ENCODE measurements at regions not wholly inside any gene's neighbourhood (a gene's known extent, or its start where the extent isn't known, plus 50 kb on each side); places are given as distances from the start of the nearest gene placed in this dataset.

DNA sequence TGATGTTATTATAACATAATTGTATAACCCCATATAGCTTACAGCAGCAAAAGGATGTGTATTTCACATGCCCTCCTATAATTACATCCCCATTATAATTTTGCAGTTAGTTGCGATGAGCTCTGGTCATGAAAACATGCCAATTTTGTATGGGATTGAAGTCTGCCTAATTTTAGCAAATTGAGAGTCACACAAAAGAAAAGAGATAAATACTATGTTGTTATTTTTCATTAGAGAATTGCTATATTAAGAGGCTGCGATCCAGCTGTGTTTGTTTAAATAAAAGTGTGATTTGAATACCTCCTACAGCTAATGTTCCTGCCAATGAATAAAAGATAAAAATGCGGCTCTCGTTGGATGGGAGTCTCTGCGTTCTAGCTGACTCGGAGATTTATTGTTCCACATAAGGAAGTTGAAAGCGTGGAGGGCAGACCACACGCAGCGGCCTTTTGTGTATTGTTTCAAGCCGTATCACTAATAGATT, 461.0 kb upstream of the NFIA start:
- Histone ChIP-seq H4K20me1 (ENCODE audit: control insufficient read depth, insufficient read depth, low read depth, low read length) (no peaks in the 10 kb centered on the region), H3K27ac (ENCODE audit: low read depth, low read length) (no peak overlapping the region), H3K36me3 (ENCODE audit: control insufficient read depth, low read length) (no peaks in the 10 kb centered on the region), H3K4me2 (ENCODE audit: low read length) (no peak overlapping the region), H3K9me3 (ENCODE audit: control insufficient read depth, insufficient read depth, low read length) (no peaks in the 10 kb centered on the region), H3K79me2 (ENCODE audit: control insufficient read depth, low read length) (no peaks in the 10 kb centered on the region), H3K4me1 (ENCODE audit: control insufficient read depth, low read length) (no peaks in the 10 kb centered on the region), H3K27me3 (ENCODE audit: control insufficient read depth, low read length) (peaks cover 4% of the 10 kb centered on the region), H3F3A (ENCODE audit: control insufficient read depth, insufficient read depth) (no peaks in the 10 kb centered on the region), H3K4me3 (ENCODE audit: low read length) (no peak overlapping the region), H3K9me2 (replicated peaks; ENCODE audit: control insufficient read depth, low read length) (no peaks in the 10 kb centered on the region)
- TF ChIP-seq CTCF (IDR thresholded peaks at IDR 0.05; ENCODE audit: low read depth, low read length, poor library complexity, severe bottlenecking) (no peak), EZH2phosphoT487 (IDR thresholded peaks at IDR 0.05; ENCODE audit: borderline replicate concordance, low read length) (no peak)

- Histone ChIP-seq H3K9me3 (ENCODE audit: control insufficient read depth, insufficient read depth, low read length) (no peaks in the 10 kb centered on the region), H3K9me2 (replicated peaks; ENCODE audit: control insufficient read depth, low read length) (no peaks in the 10 kb centered on the region), H3K27me3 (ENCODE audit: control insufficient read depth, low read length) (peaks cover 4% of the 10 kb centered on the region), H3K27ac (ENCODE audit: low read depth, low read length) (no peak overlapping the region), H4K20me1 (ENCODE audit: control insufficient read depth, insufficient read depth, low read depth, low read length) (no peaks in the 10 kb centered on the region), H3K36me3 (ENCODE audit: control insufficient read depth, low read length) (no peaks in the 10 kb centered on the region), H3K4me3 (ENCODE audit: low read length) (no peak overlapping the region), H3K4me1 (ENCODE audit: control insufficient read depth, low read length) (no peaks in the 10 kb centered on the region), H3K79me2 (ENCODE audit: control insufficient read depth, low read length) (no peaks in the 10 kb centered on the region), H3K4me2 (ENCODE audit: low read length) (no peak overlapping the region), H3F3A (ENCODE audit: control insufficient read depth, insufficient read depth) (no peaks in the 10 kb centered on the region)
- TF ChIP-seq EZH2phosphoT487 (IDR thresholded peaks at IDR 0.05; ENCODE audit: borderline replicate concordance, low read length) = no peak
- no peak for TF ChIP-seq CTCF (IDR thresholded peaks at IDR 0.05; ENCODE audit: low read depth, low read length, poor library complexity, severe bottlenecking)
Measured at GRCh38 chr1:60620087-60620486, 462.3 kb upstream of the NFIA start.

DNA sequence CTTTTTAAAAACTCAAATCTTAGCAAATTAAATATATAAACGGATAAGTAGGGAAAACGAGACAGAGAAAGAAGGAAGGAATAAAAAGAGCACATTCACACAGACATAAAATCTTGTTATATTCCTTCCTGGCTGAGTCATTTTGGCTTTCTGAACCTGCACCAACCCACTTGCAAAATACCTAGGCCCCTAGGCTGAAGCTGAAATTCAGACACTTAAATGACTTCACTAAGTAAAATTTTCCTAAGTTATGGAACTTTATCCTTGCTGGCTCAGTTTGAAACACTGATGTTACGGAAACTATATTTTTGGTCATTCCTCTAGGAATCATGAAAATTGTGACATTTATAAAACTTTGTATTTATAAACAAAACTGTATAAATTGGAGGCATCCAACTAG, 462.8 kb upstream of the NFIA start:
- no peaks in the 10 kb centered on the region for H3K4me1 ChIP-seq (ENCODE audit: control insufficient read depth, low read length)
- H3K79me2 ChIP-seq (ENCODE audit: control insufficient read depth, low read length) = no peaks in the 10 kb centered on the region
- no peak overlapping the region for H3K4me2 ChIP-seq (ENCODE audit: low read length)
- no peaks in the 10 kb centered on the region for H3F3A ChIP-seq (ENCODE audit: control insufficient read depth, insufficient read depth)
- peaks cover 4% of the 10 kb centered on the region for H3K27me3 ChIP-seq (ENCODE audit: control insufficient read depth, low read length)
- H3K36me3 ChIP-seq (ENCODE audit: control insufficient read depth, low read length) = no peaks in the 10 kb centered on the region
- no peak overlapping the region for H3K4me3 ChIP-seq (ENCODE audit: low read length)
- no peak overlapping the region for H3K27ac ChIP-seq (ENCODE audit: low read depth, low read length)
- no peak for TF ChIP-seq CTCF (IDR thresholded peaks at IDR 0.05; ENCODE audit: low read depth, low read length, poor library complexity, severe bottlenecking)
- TF ChIP-seq EZH2phosphoT487 (IDR thresholded peaks at IDR 0.05; ENCODE audit: borderline replicate concordance, low read length) = no peak
- no peaks in the 10 kb centered on the region for H3K9me3 ChIP-seq (ENCODE audit: control insufficient read depth, insufficient read depth, low read length)
- H3K9me2 ChIP-seq (replicated peaks; ENCODE audit: control insufficient read depth, low read length) = no peaks in the 10 kb centered on the region
- no peaks in the 10 kb centered on the region for H4K20me1 ChIP-seq (ENCODE audit: control insufficient read depth, insufficient read depth, low read depth, low read length)

All from DOHH2 (cell line).